GM19238 (cell line): ENCODE measurements at regions not wholly inside any gene's neighbourhood (a gene's known extent, or its start where the extent isn't known, plus 50 kb on each side); places are given as distances from the start of the nearest gene placed in this dataset.

ENCODE experiments used
- DNase-seq: peaks from one replicate; pipeline ENCODE4 v3.0.0; 2011; ENCODE audit warnings: low spot score; ENCODE audit not compliant: insufficient read length

DNA sequence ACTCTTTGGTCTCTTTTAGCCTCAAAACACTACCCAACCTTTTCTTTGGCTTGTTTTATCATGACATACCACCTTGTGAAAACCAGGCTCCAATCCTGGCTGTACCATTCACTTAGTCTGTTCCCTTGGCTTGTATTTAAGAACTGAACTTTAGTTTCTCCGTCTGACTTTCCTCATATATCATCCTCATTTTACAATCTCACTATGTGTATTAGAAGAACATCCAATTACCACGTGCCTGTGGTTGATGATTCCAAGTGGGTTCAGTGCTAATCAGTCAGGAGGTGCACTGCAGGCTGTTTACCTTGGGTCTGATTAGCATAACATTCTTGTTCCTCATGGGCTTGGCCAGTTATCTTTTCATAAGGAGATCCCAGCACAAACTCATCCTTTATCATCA is 144.8 kb upstream of the KLF14 start:
- DNase-seq: no peak

DNA sequence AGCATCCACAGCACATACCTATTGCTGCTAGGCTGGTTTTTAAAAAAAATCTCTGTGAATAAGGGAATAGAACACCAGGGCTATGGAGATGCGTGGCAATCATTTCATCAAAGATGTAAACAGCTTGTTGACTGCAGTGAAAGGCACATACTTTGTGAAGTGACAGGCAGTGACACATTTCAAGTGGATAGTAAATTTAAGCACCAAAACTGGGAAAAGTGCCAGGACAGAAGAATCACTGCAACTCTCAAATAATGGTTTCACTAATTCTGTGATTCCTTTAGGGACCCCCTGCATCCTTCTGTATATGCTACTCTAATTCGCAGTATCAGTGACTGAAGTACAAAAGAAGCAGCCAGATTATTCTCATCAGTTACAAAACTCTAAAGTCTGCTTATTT is 145.2 kb upstream of the KLF14 start:
- DNase-seq: no peak

DNA sequence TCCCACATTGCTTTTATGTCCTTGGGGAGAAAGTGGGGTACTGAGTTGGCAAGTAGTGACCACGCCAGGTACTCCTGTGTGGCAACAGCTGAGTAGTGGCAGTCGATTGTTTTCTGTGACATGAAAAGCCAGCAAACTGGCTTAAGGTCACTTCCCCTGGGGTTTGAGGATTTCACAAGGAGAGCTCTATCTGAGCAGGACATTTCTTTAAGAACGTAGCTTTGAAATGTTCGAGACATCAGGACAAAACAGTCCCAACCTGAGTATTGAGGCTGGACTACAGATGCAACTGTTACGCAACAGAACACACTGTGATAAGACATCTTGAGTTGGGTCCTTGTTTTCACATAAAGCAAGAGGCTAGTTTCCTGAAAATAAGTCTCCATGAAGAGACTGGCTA is 146.7 kb upstream of the KLF14 start:
- no peak for DNase-seq

DNA sequence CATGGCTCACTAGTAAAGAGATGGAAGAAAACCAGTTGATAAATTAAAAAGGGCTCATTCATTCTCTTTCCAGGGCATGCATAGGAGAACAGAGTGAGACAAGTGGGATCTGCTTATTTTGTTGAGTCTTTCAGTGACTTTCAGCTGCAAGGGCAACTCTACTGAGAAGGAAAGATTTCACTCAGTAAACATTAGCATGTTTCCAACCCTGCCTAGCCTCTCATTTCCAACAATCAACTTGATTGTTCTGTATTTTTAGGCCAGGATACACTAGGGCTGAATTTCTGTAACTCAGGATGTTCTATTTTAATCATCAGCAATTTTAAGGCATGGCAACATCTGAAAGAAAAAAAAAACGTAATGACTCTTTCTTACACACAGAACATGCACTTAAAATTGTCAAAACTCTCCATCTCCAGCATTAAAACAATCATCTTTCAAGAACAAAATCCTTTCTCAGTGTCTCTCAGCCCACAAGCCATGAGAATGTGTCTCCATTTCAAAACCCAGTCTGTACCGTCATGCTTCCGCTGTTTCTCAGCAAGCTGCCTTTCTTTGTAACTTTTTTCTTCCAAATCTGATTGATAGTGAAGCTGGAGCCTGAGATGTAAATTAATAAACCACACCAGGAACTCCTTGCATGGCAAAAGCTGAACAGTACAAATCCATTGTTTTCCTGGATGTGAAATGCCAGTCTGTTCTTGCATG is 147.2 kb upstream of the KLF14 start:
- no peak for DNase-seq

DNA sequence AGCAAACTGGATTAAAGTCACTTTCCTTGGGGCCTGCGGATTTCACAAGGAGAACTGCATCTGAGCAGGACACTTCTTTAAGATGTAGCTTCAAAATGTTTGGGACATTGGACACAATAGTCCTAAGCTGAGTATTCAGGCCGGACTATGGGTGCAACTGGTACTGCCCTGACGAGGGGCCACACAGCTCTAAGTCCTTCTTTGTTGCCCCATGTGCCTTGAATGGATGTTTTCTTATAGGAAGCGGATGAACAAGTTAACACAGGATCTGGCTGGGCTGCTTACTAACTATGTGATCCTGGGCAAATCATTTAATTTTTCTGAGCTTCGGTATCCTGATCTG is 147.8 kb upstream of the KLF14 start:
- DNase-seq: no peak

DNA sequence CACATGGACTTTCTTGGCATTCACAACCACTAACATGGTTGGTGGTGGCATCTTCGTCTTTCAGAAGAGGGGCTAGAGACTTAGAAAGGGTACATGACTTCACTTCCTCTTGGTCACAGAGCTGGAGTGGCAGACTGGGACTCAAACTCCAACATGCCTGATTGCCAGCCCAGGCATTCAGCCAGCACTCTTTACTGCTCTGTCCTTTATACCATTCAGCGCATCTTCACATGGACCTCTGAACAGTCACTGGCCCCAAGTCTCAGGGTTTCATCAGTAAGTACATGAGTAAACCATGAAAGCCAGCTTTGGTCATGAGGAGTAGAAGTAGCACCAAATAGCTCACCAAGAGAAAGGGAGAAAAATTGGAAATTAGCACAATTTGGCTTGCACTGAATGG is 148.4 kb upstream of the KLF14 start:
- DNase-seq: no peak

DNA sequence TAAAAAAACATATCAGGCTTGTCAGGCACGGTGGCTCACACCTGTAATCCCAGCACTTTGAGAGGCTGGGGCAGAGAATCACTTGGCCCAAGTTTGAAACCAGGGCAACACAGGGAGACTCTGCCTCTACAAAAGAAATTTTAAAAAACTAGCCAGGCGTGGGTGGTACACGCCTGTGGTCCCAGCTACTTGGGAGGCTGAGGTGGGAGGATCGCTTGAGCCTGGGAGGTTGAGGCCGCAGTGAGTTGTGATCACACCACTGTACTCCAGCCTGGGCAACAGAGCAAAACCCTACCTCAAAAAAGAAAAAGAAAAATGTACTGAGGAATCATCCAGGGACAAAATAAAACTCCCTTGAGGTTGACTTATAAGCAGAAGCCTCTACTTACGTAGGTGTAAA is 149.9 kb upstream of the KLF14 start:
- no peak for DNase-seq

DNA sequence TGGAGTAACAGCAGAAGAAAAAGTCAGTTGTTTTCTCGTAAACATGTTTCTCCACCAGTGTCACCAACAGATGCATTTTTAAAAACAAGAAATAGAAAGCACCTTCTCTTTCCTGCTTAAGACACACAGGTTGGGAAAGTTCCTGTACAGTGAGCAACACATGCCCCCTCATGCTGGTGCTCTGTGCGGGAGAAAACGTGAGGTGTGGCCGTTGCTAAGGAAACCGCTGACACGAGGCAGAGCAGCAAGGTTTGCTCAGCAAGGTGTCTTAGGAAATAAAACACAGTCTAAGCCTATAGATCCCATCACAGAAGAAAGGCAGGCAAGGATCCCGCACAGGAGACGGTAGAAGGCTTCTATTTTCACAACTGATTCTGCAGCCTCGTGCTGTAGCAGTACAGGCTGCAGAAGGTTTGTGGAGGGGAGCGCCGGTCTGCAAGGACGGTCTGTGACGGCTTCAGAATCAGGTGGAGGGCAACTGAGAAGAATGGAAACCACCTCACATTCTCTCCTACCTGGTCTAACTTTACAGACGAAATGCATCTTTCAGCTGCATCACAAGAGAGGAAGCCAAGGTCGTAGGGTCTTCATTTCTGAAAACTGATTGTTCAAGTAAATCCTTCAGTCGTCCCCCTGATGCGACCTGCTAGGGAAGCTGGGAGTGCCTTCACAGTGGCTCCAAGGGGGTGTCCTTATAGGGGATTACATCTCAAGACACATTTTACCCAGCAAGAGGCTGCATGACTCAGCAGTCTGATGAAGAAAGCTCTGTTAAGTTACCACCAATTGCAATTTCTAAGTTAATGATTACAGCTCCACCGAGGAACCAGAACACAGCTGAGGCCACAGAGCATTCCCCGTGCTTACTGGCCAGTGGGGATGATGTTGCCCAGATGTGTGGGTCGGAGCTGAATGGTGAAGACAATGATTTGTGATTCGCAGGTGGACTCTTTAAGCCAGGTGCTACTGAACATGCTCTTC is 150.7 kb upstream of the KLF14 start:
- DNase-seq: no peak

DNA sequence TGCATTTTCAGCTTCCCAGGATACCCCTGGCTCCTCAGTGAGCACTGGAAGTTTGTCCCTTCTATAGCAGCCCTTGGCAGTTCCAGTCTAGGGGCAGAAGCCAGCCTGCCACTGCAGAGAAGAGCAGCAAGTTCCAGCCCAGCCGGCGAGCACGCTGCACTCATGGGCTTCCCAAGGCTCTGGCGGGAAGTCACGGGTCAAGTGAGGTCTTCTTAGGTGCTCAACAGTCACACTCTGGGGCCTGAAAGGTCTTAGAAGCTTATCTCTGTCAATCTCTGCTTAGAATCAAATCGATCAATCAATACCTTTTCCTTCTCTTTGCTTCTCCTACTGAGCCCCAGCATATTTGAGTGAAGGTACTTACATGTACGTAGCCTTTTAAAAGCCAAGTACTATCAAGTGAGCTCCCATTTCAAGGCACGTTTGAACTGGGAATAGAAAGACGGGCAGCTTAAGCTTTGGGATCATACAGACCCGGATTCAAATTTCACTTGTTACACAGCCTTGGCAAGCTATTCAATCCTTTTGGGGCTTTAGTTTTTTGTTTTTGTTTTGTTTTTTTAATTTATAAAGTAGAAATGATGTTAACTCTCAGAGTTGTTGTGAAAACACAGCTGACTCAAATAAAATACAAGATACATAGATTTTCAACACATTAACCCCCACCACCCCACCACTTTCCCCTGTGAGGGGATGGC is 152.6 kb upstream of the KLF14 start:
- DNase-seq: no peak

DNA sequence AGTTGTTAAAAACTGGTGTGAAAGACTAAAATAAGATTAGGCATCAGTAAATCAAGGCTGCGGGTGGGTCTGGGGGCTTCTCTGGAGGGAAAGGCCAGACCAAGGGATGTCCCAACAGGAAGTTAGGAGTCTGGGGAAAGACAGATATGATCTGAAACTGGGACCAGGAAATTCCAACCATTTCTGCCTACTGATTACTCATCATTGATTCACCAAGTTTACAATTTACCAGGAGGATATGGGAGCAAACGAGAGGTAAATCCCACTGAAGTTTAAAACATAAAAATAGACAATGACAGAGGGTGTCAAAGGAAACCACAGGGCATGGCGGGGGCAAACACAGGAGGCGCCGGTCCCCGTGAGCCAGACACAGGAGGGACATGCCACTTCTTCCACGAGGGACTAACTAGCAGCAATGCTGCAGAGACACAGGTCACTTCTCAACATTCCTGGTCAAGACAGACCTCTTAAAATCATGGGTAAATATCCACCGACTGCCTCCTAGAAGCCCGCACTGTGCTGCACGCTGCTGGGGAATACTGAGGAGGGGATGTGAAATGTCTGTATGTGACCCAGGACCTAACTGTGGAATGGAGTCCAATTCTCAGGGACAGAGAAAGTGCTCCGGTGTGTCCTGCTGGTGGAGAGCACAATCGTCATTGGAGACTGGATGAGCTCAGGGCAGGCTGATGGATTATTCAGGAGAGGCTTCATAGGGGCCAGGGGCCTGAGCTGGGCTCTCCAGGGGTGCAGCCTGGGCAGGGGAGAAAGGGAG is 153.4 kb upstream of the KLF14 start:
- no peak for DNase-seq

DNA sequence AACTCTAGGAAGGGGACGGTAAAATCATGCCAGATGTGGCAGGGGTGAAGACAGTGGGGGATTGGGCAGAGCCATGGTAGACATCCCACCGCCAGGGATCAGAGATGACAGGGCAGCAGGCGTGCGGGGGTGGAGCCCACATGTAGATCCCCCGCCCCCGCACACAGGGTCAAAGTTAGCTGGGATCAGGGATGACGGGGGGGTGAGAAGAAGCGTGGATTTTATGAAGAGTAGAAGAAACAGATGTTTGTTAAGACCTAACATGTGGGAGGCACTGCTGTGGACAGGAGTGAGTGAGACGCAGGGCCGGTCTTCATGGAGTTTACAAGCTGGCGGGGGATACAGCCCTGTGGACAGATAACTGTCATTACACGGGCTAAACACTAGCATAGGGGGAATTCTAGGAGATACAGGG is 154.0 kb upstream of the KLF14 start:
- no peak for DNase-seq

DNA sequence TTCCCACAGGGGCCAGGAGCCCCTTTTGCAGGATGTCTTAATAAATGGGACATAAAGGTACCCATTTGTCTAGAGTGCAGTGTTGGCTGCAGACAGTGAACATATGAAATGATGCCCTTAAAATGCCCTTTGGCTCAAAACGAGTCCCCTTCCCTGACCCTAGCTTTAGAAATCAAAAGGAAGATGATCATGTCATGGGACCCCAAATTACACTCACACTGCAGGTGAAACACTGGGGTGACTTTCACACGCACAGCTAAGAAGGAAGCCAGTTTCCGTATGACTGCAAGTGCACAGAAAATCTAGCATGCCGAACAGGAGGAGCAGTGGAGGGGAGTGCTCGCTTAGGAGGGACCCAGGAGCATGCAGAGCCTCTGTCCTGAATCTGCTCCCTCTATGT is 154.5 kb upstream of the KLF14 start:
- DNase-seq: no peak

DNA sequence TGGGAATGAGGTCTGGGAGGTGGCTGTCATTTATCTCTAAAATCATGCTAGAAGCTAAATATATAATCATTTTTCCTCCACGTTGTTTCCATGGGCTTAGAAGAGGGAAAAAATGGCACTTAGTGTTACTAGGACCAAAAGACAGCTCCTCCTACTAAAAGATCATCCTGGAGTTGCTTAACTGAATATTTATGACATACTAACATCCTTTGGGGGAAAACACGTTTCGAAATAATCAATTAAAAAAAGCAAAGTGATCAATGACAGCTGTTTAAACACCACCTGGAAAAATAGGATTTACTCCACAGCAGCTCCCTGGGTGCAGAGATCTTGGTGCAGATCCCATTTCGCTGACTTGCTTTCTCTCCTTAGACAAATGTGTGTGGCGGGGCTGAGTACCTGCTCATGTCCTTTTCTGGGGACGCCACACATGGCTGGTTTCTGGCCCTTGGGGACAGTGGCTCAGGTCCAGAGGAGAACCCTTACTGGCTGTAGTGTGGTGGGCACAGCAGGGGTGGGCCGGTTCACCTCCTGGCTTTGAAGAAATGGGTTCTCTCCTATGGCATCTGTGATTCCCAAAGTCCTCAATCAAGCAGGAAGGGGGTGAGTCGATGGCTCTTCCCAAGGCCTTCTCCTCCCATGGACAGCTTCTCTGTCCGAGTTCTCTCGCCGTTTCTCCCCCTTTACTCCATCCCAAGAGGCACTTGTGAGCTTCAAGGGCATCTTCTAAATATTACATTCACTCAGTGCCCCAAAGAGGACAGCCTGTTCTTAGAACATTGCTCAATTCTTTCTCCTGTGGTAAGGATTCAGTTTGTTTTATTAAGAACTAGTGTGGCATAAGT is 156.4 kb upstream of the KLF14 start:
- no peak for DNase-seq

DNA sequence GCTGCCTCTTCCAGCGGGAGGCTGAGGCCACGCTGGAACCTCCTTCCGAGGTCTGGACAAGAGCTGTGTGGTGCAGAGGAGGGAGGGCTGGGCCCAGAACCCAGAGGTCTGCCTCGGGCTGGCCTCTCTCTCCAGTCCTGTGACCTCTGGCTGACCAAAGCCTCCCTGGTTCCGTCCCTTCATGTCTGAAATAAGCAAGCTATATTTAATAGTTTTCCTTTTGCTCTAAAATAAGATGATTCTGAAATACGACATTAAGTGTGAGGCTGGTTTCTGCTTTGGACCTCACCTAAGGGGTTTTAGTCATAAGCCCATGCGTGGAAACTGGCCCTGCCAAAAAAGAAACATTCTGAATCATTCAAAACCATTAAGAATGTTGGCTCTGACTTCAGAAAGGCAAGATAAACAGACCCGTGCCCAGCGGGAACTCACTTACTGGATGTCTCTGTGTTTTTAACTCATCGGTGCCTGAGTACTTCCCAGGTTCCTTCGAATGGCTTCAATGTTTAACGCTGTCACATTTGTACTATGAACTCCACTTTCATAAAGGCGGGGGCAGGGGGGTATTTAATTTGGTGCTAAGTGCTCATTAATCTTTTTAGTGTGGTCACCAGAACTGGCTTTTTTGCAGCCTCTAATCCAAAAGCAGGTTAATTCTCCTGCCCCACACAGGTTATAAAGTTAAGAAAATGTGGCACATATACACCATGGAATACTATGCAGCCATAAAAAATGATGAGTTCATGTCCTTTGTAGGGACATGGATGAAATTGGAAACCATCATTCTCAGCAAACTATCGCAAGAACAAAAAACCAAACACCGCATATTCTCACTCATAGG is 157.5 kb upstream of the KLF14 start:
- DNase-seq: no peak

DNA sequence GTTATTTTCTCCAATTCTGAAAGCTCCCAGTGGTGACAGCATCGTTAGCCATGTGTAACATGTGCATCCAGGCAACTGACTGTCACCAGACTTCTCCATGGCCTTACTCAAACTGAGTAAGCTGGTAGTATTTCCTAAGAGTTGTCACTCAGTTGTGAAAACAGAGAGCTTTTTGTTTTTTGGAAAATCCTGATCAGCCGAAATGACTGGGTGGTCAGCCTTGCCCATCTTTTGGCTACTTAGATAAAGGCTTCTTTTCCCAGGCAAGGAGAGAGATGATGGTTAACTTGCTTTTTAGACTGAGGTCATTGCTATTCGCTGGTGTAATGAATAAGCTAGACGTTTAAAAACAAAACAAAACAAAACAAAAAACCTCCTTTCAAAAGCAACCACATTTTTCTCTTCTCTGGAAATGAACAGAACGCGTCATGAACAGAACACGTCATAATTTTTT is 159.5 kb upstream of the KLF14 start:
- DNase-seq: no peak

DNA sequence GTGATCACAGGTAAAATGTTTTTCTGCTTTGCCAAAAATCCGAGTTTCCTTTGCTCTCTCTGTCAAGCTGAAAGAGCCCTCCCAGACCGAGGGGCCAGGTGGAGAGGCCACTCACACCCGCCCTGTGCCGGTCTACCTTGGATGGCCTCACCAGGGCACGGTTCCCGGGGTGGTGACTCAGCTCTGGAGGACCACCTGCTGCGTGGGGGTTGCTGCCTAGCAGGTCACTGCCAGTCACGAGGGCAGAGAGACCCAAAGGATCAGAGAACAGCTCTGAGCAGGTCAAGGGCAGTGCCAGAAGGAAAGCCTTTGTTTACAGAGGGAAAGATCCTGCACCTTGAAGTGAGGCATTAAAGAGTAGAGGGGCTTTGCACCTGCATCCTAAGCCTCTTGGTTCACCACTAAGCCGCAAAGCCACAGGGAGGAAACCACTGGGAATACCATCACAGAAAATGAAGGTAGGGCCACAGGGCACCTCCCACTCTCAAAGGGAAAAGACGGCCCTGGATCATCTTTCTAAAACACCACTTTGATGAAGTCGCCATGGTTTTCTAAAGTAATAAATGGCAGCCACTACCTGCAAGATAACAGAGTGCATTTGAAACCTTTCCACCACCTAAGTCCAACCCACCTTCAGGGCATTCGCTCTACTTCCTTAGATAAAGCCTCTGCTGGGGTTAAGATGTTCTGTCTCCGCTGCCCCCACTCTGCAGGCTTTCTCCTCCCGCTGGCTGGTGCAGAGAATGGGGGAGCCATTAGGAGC is 160.3 kb upstream of the KLF14 start:
- DNase-seq: no peak

DNA sequence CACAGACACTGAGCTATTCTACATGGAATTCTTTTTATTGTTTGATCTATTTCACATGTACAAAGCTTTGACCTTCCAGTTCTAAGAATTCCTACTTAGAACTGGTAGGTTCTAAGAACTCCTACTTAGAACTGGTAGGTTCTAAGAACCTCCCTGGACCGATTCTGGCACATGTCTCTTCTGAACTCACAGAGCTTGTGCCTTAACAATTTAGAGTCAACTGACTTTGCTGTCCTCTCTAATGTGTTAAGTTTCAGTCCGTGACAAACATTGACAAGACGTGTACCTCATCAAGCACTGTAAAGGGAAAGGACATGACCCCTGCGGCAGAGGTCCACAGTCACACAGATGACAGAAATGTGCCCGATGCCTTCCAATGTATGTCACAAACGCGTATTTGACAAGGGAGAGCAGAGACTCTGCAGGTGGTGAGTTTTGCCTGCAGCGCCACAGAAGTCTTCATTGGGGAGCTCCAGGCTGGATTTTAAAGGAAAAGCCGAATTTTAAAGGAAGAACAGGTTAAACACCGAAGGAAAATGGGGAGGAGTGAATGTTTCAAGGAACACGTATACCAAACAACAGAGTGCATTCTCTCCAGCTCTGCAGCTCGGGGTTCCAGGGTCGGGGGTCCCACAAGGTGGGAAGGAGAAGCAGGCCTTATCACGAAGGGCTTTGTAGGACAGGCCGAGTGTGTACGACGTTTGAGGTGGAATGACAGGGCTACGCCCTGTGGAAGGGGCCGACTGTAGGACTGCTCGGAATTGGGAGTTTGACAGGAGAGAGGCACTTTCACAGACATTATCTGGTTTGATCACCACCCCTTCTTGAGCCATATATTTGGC is 161.1 kb upstream of the KLF14 start:
- DNase-seq: no peak
